Activated CD4-positive, alpha-beta T cell treated with anti-CD3 and anti-CD28 coated beads, Interleukin-10, Interleukin-2, amounts not matched to agents 100 ng/mL and 50 ng/mL, durations not matched to agents 16 hours and 8 hours (primary cell): ENCODE measurements at regions not wholly inside any gene's neighbourhood (a gene's known extent, or its start where the extent isn't known, plus 50 kb on each side); places are given as distances from the start of the nearest gene placed in this dataset.

Experiments used
- DNase-seq: peaks from one replicate; pipeline ENCODE4 v3.0.0-alpha.2; 2020

GRCh38 chr2:145076085-145076484, 556.2 kb upstream of the ZEB2 start:
- no peak for DNase-seq

DNA sequence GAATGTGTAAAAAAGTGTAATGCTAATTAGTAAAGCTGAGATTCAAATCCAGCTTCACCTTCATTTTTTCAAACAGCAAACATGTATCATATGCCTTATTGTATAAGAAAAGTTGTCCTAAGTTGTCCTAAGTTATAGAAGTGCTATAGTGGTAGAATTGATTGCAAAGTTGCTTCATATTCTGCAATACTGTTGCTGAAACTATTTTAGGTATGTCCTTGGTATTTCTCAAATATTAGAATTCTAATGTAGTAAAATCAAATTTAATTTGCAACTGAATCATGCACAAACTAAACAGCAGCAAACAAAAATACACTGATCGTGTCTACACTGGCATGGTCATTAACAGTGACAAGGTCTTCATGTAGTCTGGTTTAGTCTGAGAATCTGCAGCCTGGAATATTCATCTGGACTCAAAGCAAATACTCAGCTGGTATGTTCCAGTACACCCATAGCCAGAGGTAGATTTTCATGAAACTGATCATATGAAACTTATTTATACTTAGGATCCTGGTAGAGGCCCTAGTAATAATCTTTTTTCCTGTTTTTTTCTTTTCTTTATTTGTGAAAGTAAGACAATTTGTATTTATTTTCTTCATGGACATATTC, 555.6 kb upstream of the ZEB2 start:
- DNase-seq: no peak

- DNase-seq: no peak
Measured at GRCh38 chr2:145070703-145071102, 550.8 kb upstream of the ZEB2 start.

DNA sequence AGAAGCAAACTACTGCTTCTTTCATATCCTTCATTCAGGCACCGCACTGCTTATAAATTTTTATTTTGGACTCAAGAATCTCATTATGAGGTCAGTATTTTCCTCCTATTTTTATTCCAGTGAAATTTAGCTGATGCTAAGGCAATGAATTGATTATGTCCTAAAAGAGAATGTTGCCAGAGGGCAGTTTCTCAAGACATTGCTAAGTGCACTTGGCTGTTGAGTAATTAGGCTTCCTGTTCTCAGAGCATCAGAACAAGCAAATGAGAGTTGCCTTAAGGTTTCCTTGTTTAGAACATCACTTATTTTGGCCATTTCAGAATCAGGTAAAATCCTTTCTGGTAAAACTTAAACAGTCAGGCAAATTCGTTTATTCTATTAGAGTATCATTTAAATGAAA, 548.6 kb upstream of the ZEB2 start:
- DNase-seq: no peak

- DNase-seq: no peak
Measured at GRCh38 chr2:145067549-145068030, 547.7 kb upstream of the ZEB2 start.

GRCh38 chr2:145066856-145067548, 547.1 kb upstream of the ZEB2 start:
- DNase-seq: no peak

DNA sequence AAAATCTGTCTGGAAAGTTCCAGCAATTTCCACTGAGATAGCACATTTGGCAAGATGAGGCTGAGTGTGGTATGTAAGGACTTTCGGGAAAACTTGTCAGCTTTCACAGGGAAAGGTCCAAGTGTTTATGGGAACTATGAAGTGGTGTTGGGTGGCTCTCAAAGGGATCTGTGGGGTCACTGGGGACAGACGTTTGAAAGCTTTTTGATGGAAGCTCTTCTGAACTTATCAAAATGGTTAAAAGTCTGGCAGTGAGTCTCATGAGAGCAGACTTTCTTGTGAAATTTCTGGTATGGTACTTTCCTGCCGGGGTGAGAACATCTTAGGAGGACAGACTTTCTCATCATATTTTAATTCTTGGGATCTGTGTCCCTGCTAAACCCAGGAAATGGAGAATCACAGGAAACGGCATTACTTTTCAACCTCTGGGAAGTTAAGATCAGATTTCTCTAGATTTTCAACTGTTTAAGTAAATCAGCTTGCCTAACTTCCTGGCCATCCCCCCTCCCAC, 546.3 kb upstream of the ZEB2 start:
- no peak for DNase-seq

- no peak for DNase-seq
Measured at GRCh38 chr2:145065342-145065741, 545.4 kb upstream of the ZEB2 start.

DNA sequence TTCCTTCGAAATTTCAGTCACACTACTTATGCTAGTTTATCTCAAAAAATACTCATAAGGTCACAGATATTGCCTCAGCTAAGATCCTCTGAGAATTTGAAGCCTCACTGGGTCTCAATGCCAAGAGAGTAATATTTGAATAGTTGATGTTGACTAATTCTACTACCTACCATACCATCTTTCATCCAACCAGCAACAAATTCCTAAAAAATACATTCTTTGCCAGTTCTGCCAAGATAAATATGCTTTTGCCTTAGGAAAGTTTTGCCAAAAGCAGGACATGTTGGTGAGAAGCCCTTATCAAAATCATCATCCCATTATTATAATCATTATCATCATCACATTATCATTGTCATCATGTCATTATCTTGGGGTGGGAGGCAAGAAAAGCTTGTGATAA, 544.6 kb upstream of the ZEB2 start:
- no peak for DNase-seq

- DNase-seq: no peak
Measured at GRCh38 chr2:145060876-145061275, 541.0 kb upstream of the ZEB2 start.

DNA sequence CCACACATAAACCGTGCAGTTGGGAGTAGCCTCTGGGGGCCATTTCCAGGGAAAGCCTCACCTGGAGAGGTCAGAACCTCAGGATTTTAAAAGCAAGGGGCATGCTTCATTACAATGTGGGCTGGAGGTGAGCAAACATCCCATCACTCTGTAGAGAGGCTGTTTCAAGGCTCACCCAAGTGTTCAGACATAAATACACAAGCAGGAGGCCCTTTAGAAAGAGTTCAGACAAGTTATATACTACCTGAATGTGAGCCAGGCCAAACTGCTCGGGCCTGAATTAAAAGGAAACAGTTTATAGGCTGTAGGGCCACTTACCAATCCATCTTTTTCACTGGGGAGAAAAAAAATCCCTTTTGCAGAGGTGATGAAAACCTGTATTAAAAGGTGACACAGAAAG, 540.0 kb upstream of the ZEB2 start:
- DNase-seq: no peak

DNA sequence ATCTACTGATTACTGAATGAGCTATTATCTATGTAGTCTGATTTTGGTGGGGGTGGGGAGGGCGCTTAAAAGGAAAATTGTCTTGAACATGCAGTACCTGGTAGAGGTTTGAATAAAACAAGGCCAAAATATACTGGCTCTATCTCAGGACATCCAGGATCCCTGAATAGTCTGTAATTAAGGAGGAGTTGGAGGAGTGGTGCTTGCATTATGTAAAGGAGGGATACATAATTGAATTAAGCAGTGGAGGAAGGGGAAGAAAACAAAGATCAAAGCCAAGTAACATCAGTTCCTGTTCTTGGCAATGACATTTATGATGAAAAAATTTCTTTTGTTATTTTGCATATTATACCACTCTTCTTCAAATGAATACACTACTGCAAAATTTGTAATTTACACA, 539.4 kb upstream of the ZEB2 start:
- no peak for DNase-seq

DNA sequence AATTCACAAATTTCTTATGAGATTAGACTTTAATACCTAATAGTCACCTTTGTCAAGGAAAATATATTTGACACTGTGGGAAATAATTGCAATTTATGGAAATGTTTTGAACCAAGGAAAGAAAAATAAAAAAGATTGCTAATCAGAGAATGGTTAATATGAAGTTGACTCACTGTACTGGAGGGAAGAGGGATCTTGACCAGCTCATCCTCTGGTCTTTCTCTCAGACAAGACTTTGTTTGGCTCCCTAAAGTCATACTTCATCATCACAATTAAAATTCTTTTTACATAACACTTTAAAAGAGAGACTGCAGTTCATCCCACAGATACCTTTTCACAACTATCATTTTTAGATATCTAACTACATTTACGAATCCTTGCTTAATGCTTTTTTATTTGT, 538.5 kb upstream of the ZEB2 start:
- DNase-seq: no peak

- DNase-seq: no peak
Measured at GRCh38 chr2:145055651-145056050, 535.7 kb upstream of the ZEB2 start.

DNA sequence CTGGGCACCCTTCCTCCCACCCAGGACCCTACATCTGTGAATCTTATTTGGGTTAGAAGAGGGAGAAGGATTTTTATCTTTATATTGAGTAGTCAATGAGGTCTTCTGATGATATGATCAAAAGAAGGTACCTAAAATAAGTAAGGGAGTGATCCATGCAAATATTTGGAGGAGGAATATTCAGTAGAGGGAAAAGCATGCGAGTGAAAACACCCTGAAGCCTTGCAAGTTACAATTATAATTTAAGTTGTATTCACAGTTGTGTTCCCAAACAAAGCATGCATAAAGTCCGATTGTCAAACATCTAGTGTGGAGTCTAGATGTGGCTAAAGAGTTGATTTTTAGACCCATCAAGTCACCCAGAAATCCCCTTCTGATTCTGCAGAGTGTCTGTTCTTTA, 530.2 kb upstream of the ZEB2 start:
- no peak for DNase-seq

DNA sequence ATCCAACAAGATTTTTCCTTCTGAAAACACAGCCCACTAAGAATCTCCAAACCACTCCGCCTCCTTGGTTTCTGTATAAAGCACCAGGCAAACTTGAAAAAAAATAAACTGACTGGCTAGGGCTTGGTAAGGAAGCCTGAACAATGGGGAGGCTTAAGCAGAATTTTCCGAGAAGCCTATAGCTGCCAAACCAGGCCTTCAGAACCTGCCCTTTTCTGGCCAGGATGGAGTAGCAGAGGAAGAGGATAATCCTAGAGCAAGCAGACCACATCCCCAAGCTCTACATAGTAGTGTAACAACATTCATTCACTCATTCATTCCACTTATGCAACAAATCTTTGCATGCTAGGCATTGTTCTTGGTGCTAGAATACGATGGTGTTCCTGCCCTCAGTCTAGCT, 529.6 kb upstream of the ZEB2 start:
- DNase-seq: no peak

GRCh38 chr2:145047554-145047953, 527.6 kb upstream of the ZEB2 start:
- no peak for DNase-seq

GRCh38 chr2:145044491-145044890, 524.6 kb upstream of the ZEB2 start:
- no peak for DNase-seq

GRCh38 chr2:145043399-145043834, 523.5 kb upstream of the ZEB2 start:
- no peak for DNase-seq

DNA sequence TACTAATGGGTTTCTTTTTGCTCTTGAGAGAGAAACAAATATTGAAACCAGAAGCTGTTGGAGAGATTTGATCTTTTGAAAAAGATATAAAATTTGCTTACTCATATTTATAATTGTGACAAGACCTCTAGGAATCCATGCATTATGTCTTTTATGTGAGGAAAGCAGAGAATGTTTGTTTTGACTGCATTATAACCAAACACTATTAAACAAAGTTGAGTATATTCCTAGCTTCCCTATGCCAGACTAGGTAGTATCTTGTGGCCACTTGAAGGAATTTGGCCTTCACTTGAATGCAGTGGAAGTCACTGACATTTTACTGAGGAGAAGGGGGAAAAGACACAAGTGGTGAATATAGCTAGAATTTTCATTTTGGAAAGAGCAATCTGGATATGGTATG, 521.8 kb upstream of the ZEB2 start:
- DNase-seq: no peak

DNA sequence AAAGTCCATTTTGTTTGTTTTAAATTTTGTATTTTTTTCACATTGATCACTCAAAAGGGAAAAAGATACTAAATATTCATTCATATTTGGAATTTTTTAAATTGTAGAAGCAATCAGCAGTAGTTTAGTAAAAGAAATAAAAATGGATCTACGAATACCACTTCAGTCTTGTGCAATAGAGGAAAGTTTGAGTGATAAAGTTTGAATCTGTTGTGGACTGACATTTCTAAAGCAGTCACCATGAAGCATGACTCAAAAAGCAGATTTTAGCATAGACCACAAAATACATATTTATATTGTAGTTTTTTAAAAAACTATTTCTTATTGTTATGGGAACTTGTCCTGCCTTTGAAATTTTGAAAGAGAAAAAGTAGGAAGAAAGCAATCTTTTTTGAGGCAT, 520.5 kb upstream of the ZEB2 start:
- no peak for DNase-seq

DNA sequence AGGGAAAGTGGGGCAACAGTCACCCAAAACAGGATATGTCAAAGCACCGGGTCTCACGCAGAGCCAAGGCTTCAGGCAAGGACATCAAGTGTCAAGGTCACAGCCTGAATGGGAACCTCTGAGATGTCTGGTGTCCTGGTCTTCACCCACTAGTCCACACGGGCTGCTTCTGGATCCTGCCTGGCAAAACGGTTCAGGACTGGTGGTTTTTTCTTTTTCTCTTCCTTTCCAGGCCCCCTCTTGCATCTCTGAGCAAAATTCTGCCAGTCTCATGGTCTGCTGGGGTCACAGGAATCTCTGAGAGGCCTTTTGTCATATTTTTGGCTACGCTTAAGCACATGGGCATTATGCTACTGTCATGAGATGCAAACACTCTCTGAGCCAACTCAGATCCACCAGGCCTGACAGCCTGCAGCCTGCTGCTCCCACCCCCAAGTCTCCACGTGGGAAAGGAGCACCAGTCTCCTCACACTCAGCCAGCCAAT, 518.2 kb upstream of the ZEB2 start:
- DNase-seq: no peak

GRCh38 chr2:145036421-145037011, 516.6 kb upstream of the ZEB2 start:
- no peak for DNase-seq

- DNase-seq: no peak
Measured at GRCh38 chr2:145034511-145034910, 514.6 kb upstream of the ZEB2 start.
